ENCODE measurements at regions not wholly inside any gene's neighbourhood (a gene's known extent, or its start where the extent isn't known, plus 50 kb on each side); places are given as distances from the start of the nearest gene placed in this dataset.

GRCh38 chr11:103623933-103624332 lies 412.5 kb upstream of the DDI1 start:
- TF ChIP-seq ZNF449 (tag by site-specific recombination; IDR thresholded peaks at IDR 0.05) = no peak
- no peak for TF ChIP-seq CTCF (tag by site-specific recombination; IDR thresholded peaks at IDR 0.05)
- no peak for TF ChIP-seq ZBTB20 (tag by site-specific recombination; IDR thresholded peaks at IDR 0.05)
- TF ChIP-seq ZNF610 (tag by site-specific recombination; IDR thresholded peaks at IDR 0.05; ENCODE audit: borderline replicate concordance) = no peak
- TF ChIP-seq ZNF274 (IDR thresholded peaks at IDR 0.05; ENCODE audit: low read length) = no peak
- no peak for TF ChIP-seq ZNF274 (tag by site-specific recombination; IDR thresholded peaks at IDR 0.05; ENCODE audit: borderline replicate concordance)
- TF ChIP-seq ZNF501 (tag by site-specific recombination; IDR thresholded peaks at IDR 0.05) = no peak
- TF ChIP-seq ZNF362 (tag by site-specific recombination; IDR thresholded peaks at IDR 0.05) = no peak
- no peak for TF ChIP-seq ZNF571 (tag by site-specific recombination; IDR thresholded peaks at IDR 0.05)
- TF ChIP-seq ZNF175 (tag by site-specific recombination; IDR thresholded peaks at IDR 0.05) = no peak
- no peak for TF ChIP-seq PRDM6 (tag by site-specific recombination; IDR thresholded peaks at IDR 0.05)

Measured in HEK293 (cell line).